AG04449 (cell line): ENCODE measurements at regions not wholly inside any gene's neighbourhood (a gene's known extent, or its start where the extent isn't known, plus 50 kb on each side); places are given as distances from the start of the nearest gene placed in this dataset.
"Not testable (repeated sequence)": the region's sequence is repeated elsewhere in the genome, so short reads cannot be mapped to it uniquely, and the experiment has no call there.

Experiments
- CTCF ChIA-PET: fragments of 350-600 bp; formaldehyde crosslinking; extraction: SDS; loops from one replicate; lab custom pipeline; 2021; ENCODE audit warnings: antibody characterized with exemption; lab: Yijun Ruan, JAX
- POLR2A ChIA-PET: fragments of 400-600, 350-600 bp; formaldehyde crosslinking; extraction: SDS; loops from one replicate; lab custom pipeline; 2020; ENCODE audit warnings: antibody characterized with exemption, inconsistent platforms; lab: Yijun Ruan, JAX
- DNase-seq: peaks from one replicate; pipeline ENCODE4 v3.0.0-alpha.2; 2010; ENCODE audit warnings: low read depth, low spot score
- H3K4me3 ChIP-seq: 2 replicates; pipeline ENCODE4 v1.5.1; 2011; ENCODE audit warnings: low read depth, mild to moderate bottlenecking, control low read depth, low read length
- CTCF ChIP-seq: IDR thresholded peaks from one replicate; pipeline ENCODE4 v1.5.1; 2011; ENCODE audit warnings: mild to moderate bottlenecking, moderate library complexity, low read length, control low read depth, inconsistent platforms; ENCODE audit not compliant: insufficient read depth; ENCODE audit errors: missing control alignments

- CTCF ChIA-PET, result no interaction called here
- no peak overlapping the region for H3K4me3 ChIP-seq
- POLR2A ChIA-PET, result no interaction called here
- no peak for TF ChIP-seq CTCF
- DNase-seq, result no peak
These were observed 336.6 kb downstream of the QKI start for GRCh38 chr6:163751032-163751525.

GRCh38 chr6:163750431-163751031 is 336.0 kb downstream of the QKI start:
- ChIA-PET POLR2A (no interaction called here), CTCF (no interaction called here)
- no peak overlapping the region for H3K4me3 ChIP-seq
- TF ChIP-seq CTCF, result no peak
- DNase-seq, result no peak

GRCh38 chr6:163748886-163749285 is 334.4 kb downstream of the QKI start:
- ChIA-PET CTCF (no interaction called here), POLR2A (no interaction called here)
- no peak for TF ChIP-seq CTCF
- H3K4me3 ChIP-seq, result no peak overlapping the region
- no peak for DNase-seq

GRCh38 chr6:163748036-163748435 is 333.5 kb downstream of the QKI start:
- DNase-seq, result no peak
- no peak for TF ChIP-seq CTCF
- ChIA-PET CTCF (no interaction called here), POLR2A (no interaction called here)
- no peak overlapping the region for H3K4me3 ChIP-seq

GRCh38 chr6:163747058-163747457 is 332.5 kb downstream of the QKI start:
- H3K4me3 ChIP-seq, CTCF ChIA-PET, DNase-seq, POLR2A ChIA-PET: not testable (repeated sequence)

- H3K4me3 ChIP-seq, result no peak overlapping the region
- TF ChIP-seq CTCF, result no peak
- CTCF ChIA-PET, result interaction anchor here (0.7 kb wide), 1 partner anchor 338 kb away, joined by 3 read pairs; no protein-coding TSS in a partner anchor
- DNase-seq, result peak; percentile 84
- POLR2A ChIA-PET, result interaction anchor here (0.9 kb wide), 1 partner anchor 14 kb away, joined by 3 read pairs; no protein-coding TSS in a partner anchor
These were observed 331.2 kb downstream of the QKI start for GRCh38 chr6:163745536-163746400.
